Activated gamma-delta T cell treated with Interleukin-2 at 50 U/mL for 16 hours (primary cell): ENCODE measurements at regions not wholly inside any gene's neighbourhood (a gene's known extent, or its start where the extent isn't known, plus 50 kb on each side); places are given as distances from the start of the nearest gene placed in this dataset.

Experiments
- DNase-seq: peaks from one replicate; pipeline ENCODE4 v3.0.0-alpha.2; 2020

DNA sequence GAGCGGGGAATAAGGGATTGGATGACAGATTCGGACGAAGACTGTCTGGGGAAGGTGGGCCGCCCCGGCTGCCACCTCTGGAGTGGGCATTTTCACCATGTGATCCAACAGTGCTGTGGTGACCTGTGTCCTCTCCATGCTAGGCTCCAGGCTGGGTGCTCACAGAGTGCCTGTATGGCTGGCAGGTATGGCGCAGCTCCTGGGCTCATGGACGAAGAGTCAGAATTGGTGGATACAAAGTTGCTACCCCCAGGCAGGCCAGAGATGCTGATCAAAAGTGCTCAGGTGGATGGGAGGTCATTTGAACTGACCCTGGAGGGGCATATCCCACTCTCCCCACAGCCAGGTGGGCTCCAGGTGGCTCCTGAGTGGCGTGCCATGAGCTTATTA, 111.3 kb upstream of the UQCRFS1 start:
- no peak for DNase-seq

DNA sequence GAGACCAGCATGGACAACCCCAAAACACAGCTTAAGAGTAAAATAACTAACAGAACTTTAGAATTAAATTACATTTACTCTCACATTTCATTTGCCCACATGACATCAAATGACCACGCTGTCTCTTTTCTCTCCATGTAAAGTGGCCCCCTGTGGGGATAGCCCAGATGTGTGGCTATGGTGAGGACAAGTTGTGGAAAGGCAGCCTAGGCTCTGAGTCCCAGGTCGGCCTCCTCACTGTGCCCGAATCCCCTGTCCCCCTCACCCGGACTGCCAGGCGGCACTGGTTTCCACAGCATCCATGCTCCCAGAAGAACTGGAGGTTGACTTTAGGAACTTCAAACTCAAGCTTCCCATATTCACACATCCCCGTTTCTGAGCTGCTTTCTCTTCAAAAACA, 111.8 kb upstream of the UQCRFS1 start:
- no peak for DNase-seq

DNA sequence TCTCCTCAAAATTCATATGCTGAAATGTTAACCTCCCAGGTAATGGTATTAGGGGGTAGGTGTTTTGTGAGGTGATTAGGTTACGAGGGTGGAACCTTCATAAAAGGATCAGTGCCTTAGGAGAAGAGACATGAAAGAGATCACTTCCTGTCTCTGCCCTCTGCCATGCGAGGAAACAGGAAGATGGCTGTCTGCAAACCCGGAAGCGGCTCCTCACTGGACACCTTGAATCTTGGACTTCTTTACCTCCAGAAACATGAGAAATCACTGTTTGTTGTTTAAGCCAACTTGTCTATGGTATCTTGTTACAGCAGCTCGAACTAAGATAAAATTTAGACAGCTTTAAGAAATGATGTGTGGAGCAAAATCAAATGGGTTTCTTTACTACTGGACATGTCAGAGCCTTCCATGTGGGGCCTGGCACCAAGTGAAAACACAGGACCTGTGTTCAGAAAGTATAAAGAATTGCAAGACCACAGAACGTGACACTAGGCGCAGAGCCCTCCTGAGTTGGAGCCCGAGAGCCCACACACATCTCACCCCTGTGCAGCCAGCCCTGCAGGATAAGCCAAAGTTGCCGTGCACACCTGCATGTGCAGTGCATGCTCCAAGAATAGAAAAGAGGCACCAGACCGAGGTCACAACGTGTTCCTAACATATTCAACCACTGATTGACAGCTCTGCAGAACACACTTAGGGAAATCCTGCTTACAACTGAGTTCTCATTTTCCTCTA, 112.5 kb upstream of the UQCRFS1 start:
- no peak for DNase-seq

GRCh38 chr19:29326351-29326750, 113.4 kb upstream of the UQCRFS1 start:
- DNase-seq, result no peak

DNA sequence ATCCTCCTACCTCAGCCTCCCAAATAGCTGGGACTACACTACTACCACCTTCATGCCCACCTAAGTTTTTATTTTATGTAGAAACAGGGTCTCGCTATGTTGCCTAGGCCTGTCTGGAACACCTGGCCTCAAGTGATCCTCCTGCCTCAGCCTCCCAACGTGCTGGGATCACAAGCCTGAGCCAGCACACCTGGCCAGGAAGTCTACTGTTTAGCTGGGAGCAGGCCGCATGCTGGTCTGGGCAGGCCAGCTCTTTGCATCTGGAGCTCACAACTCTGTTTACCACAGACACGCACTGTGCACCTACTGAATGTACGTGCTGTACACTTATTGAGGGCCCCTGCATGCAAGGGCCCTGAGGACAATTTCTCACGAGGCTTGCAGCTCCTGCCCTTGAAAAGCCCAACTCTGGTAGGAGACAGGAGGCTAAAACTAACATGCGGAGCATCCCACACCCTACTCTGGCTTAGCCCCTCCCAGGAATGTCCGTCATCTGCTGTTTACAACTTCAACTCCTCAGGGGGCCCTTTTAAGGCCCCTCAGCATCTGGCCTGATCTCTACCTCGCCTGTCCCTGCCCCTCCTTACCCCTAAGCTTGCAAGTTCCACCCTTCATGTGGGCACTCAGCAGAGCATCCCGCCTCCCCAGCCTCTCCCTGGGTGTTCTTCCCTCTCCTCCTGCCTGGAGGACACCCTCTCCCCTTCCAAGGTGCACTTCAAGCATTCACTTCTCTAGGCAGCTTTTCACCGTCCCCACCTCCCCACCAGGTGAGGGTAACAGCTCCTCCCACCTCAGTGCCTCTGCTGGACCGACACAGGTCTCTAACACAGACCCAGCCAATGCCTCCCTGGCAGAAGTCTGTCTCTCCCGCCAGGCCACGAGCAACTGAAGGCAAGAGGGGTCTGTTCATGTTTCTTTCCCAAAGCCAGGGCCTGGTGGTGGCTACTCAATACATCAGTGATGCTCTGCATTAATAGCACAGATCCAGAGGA, 114.2 kb upstream of the UQCRFS1 start:
- no peak for DNase-seq

- no peak for DNase-seq
Measured at GRCh38 chr19:29328586-29328985, 115.6 kb upstream of the UQCRFS1 start.

GRCh38 chr19:29329460-29330134, 116.6 kb upstream of the UQCRFS1 start:
- DNase-seq, result no peak

DNA sequence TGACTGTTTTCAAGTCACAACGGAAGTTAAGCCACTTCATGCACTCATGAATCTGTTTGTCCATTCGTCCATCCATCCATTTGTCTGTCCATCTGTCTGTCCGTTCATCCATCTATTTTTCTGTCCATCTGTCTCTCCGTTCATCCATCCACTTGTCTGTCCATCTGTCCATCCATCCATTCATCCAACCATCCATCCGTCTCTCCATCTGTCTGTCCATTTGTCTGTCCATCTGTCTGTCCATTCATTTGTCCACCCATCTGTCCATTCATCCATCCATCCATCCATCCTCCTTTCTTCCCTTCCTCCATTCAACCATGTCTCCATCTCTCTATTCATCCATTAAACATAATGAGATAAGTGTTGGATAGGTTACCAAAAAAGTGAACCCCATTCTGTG, 123.5 kb upstream of the UQCRFS1 start:
- DNase-seq, result no peak

- DNase-seq, result no peak
Measured at GRCh38 chr19:29337029-29337428, 124.1 kb upstream of the UQCRFS1 start.

- no peak for DNase-seq
Measured at GRCh38 chr19:29338480-29338879, 125.5 kb upstream of the UQCRFS1 start.

DNA sequence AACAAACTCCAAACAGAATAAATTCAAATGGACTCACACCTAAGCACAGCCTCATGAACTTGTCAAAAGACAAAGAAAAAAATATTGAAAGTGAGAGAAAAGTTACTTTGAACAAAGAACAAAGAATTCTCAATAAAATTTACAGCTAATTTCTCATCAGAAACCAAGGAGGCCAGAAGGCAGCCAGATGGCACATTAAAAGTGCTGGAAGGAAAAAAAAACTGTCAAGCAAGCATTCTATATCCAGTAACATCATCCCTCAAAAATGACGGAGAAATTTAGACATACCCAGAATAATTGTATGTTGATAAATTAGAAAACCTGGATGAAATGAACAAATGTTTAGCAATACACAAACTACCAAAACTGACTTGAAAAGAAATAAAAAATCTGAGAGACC, 129.8 kb upstream of the UQCRFS1 start:
- DNase-seq, result no peak

GRCh38 chr19:29364224-29364726, 151.3 kb upstream of the UQCRFS1 start:
- no peak for DNase-seq

- DNase-seq, result no peak
Measured at GRCh38 chr19:29364999-29365398, 152.0 kb upstream of the UQCRFS1 start.

GRCh38 chr19:29365836-29366417, 153.0 kb upstream of the UQCRFS1 start:
- DNase-seq, result no peak

- no peak for DNase-seq
Measured at GRCh38 chr19:29366757-29367156, 153.8 kb upstream of the UQCRFS1 start.

GRCh38 chr19:29367791-29368222, 154.9 kb upstream of the UQCRFS1 start:
- no peak for DNase-seq

GRCh38 chr19:29370276-29370675, 155.5 kb upstream of the VSTM2B start:
- DNase-seq, result no peak

GRCh38 chr19:29371251-29372090, 154.3 kb upstream of the VSTM2B start:
- no peak for DNase-seq

DNA sequence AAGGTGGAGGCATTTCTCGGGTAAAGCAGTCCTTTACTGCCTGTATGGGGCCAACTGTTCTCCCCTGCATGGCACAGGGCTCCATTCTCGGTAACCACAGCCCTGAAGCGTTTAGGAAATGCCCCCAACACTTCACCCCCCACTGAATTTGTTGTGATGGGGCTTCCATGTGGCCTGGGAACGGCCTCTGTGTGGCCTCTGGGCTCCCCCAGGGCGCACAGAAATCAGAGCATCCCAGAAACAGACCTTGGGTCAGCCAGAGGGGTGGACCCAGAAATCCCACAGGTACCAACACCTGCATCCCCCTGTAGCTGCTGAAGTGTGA, 153.7 kb upstream of the VSTM2B start:
- DNase-seq, result no peak

DNA sequence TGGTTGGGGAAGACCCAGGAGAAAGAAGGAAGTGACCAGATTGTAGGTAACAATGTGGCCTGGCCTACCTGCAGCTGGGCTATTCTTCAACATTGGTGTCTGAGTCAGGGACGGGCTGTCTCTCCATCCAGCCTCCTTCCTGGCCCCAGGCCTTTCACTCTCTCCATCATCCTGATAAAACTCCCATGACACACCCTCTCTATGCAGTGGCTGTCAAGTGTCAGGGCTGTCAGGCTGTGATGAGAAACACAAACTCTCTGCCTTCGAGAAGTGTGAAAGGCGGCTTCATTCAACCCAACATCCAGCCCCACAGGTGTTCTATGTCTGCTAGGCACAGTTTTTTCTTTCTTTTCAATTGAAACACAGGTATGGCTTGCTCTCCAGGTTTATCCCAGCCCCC, 153.3 kb upstream of the VSTM2B start:
- no peak for DNase-seq

- DNase-seq, result no peak
Measured at GRCh38 chr19:29372921-29373797, 152.6 kb upstream of the VSTM2B start.
